Neural crest cell (in vitro differentiated cells): ENCODE measurements at regions not wholly inside any gene's neighbourhood (a gene's known extent, or its start where the extent isn't known, plus 50 kb on each side); places are given as distances from the start of the nearest gene placed in this dataset.

Experiments
- DNase-seq: peaks from one replicate; pipeline ENCODE4 v3.0.0; 2021; ENCODE audit warnings: low read depth, mixed read lengths, low spot score
- H3K27ac Mint-ChIP-seq: one replicate; pipeline ENCODE4 v1.8.0; 2021; ENCODE audit warnings: mild to moderate bottlenecking, mixed read lengths; ENCODE audit not compliant: unreplicated experiment
- H3K27me3 Mint-ChIP-seq: 2 replicates; pipeline ENCODE4 v1.8.0; 2021; ENCODE audit warnings: low read depth, mild to moderate bottlenecking, mixed read lengths
- H3K36me3 Mint-ChIP-seq: 2 replicates; pipeline ENCODE4 v1.8.0; 2021; ENCODE audit warnings: low read depth, mild to moderate bottlenecking, mixed read lengths
- H3K4me1 Mint-ChIP-seq: 2 replicates; pipeline ENCODE4 v1.8.0; 2021; ENCODE audit warnings: mixed read lengths
- H3K4me3 Mint-ChIP-seq: one replicate; pipeline ENCODE4 v1.8.0; 2021; ENCODE audit warnings: mild to moderate bottlenecking, mixed read lengths
- H3K9me3 Mint-ChIP-seq: 2 replicates; pipeline ENCODE4 v1.8.0; 2021; ENCODE audit warnings: mixed read lengths
- CTCF ChIP-seq: fragments of 200-600 bp; sonication (generic); conservative IDR thresholded peaks from 2 replicates; pipeline ENCODE4 v1.5.0; 2021; ENCODE audit warnings: antibody characterized with exemption, mild to moderate bottlenecking

- H3K9me3 Mint-ChIP-seq: no peaks in the 10 kb centered on the region
- H3K36me3 Mint-ChIP-seq: peaks cover 7% of the 10 kb centered on the region
- H3K4me3 Mint-ChIP-seq: no peak overlapping the region
- H3K4me1 Mint-ChIP-seq: peaks cover 11% of the 10 kb centered on the region
- H3K27ac Mint-ChIP-seq: no peak overlapping the region
- no peaks in the 10 kb centered on the region for H3K27me3 Mint-ChIP-seq
- TF ChIP-seq CTCF: no peak
- DNase-seq: no peak
Measured at GRCh38 chr21:31497914-31498313, 153.9 kb upstream of the TIAM1 start.

GRCh38 chr21:31493350-31493880 is 149.4 kb upstream of the TIAM1 start:
- no peaks in the 10 kb centered on the region for H3K27me3 Mint-ChIP-seq
- peaks cover 10% of the 10 kb centered on the region for H3K36me3 Mint-ChIP-seq
- no peak for DNase-seq
- H3K9me3 Mint-ChIP-seq: no peaks in the 10 kb centered on the region
- TF ChIP-seq CTCF: no peak
- no peak overlapping the region for H3K27ac Mint-ChIP-seq
- H3K4me3 Mint-ChIP-seq: no peak overlapping the region
- H3K4me1 Mint-ChIP-seq: no peaks in the 10 kb centered on the region

GRCh38 chr21:31491617-31492016 is 147.6 kb upstream of the TIAM1 start:
- no peak overlapping the region for H3K27ac Mint-ChIP-seq
- peaks cover 14% of the 10 kb centered on the region for H3K36me3 Mint-ChIP-seq
- DNase-seq: no peak
- H3K4me3 Mint-ChIP-seq: no peak overlapping the region
- H3K9me3 Mint-ChIP-seq: no peaks in the 10 kb centered on the region
- no peak for TF ChIP-seq CTCF
- H3K4me1 Mint-ChIP-seq: no peaks in the 10 kb centered on the region
- no peaks in the 10 kb centered on the region for H3K27me3 Mint-ChIP-seq

DNA sequence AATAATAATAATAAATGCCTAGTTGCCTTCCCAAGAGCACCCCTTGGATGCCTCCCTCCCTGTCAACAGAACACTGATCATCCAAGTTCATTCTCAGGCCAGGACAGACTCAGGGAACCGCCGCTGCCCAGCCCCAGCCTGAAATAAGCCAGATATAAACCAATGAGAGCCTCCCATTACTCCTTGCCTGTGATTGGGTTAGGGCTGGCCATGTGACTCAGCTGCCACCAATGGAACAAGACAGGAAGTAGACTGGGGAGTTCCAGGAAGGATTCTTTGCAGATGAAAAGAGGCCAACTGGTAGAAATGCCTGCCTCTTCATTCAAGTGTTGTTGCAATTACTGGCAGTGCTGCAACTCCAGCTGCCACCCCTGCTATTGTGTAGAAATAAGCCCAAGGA is 146.4 kb upstream of the TIAM1 start:
- H3K9me3 Mint-ChIP-seq: no peaks in the 10 kb centered on the region
- no peaks in the 10 kb centered on the region for H3K4me1 Mint-ChIP-seq
- no peak overlapping the region for H3K27ac Mint-ChIP-seq
- H3K4me3 Mint-ChIP-seq: no peak overlapping the region
- TF ChIP-seq CTCF: no peak
- peaks cover 21% of the 10 kb centered on the region for H3K36me3 Mint-ChIP-seq
- DNase-seq: no peak
- no peaks in the 10 kb centered on the region for H3K27me3 Mint-ChIP-seq

GRCh38 chr21:31489726-31490125 is 145.7 kb upstream of the TIAM1 start:
- no peak for DNase-seq
- H3K36me3 Mint-ChIP-seq: peaks cover 24% of the 10 kb centered on the region
- H3K27ac Mint-ChIP-seq: no peak overlapping the region
- H3K9me3 Mint-ChIP-seq: peaks cover 4% of the 10 kb centered on the region
- no peaks in the 10 kb centered on the region for H3K27me3 Mint-ChIP-seq
- H3K4me1 Mint-ChIP-seq: no peaks in the 10 kb centered on the region
- H3K4me3 Mint-ChIP-seq: no peak overlapping the region
- no peak for TF ChIP-seq CTCF

GRCh38 chr21:31489014-31489413 is 145.0 kb upstream of the TIAM1 start:
- no peak for DNase-seq
- peaks cover 5% of the 10 kb centered on the region for H3K9me3 Mint-ChIP-seq

More at GRCh38 chr21:31489014-31489413, 145.0 kb upstream of the TIAM1 start:
- H3K36me3 Mint-ChIP-seq: peaks cover 24% of the 10 kb centered on the region
- H3K4me3 Mint-ChIP-seq: no peak overlapping the region
- TF ChIP-seq CTCF: no peak
- no peaks in the 10 kb centered on the region for H3K27me3 Mint-ChIP-seq
- H3K27ac Mint-ChIP-seq: no peak overlapping the region
- H3K4me1 Mint-ChIP-seq: no peaks in the 10 kb centered on the region
